Karpas-422 (cell line): ENCODE measurements at regions not wholly inside any gene's neighbourhood (a gene's known extent, or its start where the extent isn't known, plus 50 kb on each side); places are given as distances from the start of the nearest gene placed in this dataset.

ENCODE experiments used
- DNase-seq: peaks from one replicate; pipeline ENCODE4 v3.0.0-alpha.2; 2015
- H2AFZ ChIP-seq: fragments of 200-600 bp; sonication (generic); 2 replicates; pipeline ENCODE4 v1.6.1; 2014; ENCODE audit warnings: antibody characterized with exemption, low read length, mixed read lengths
- H3K27ac ChIP-seq: fragments of 200-600 bp; sonication (generic); 2 replicates; pipeline ENCODE4 v1.5.1; 2014; ENCODE audit warnings: mild to moderate bottlenecking, low read length, moderate library complexity
- H3K27me3 ChIP-seq: fragments of 200-600 bp; sonication (generic); 2 replicates; pipeline ENCODE4 v1.6.1; 2014; ENCODE audit warnings: low read length, mixed read lengths
- H3K36me3 ChIP-seq: fragments of 200-600 bp; sonication (generic); 2 replicates; pipeline ENCODE4 v1.6.1; 2014; ENCODE audit warnings: low read length, mixed read lengths; ENCODE audit not compliant: insufficient read depth
- H3K4me1 ChIP-seq: fragments of 200-600 bp; sonication (generic); 2 replicates; pipeline ENCODE4 v1.6.1; 2014; ENCODE audit warnings: mild to moderate bottlenecking, low read length, mixed read lengths
- H3K4me2 ChIP-seq: fragments of 200-600 bp; sonication (generic); 2 replicates; pipeline ENCODE4 v1.6.1; 2014; ENCODE audit warnings: low read length, low read depth, mild to moderate bottlenecking; ENCODE audit not compliant: poor library complexity, severe bottlenecking
- H3K4me3 ChIP-seq: fragments of 200-600 bp; sonication (generic); 2 replicates; pipeline ENCODE4 v1.5.1; 2014; ENCODE audit warnings: mild to moderate bottlenecking, antibody characterized with exemption, low read length, mixed read lengths
- H3K79me2 ChIP-seq: fragments of 200-600 bp; sonication (generic); 2 replicates; pipeline ENCODE4 v1.6.1; 2014; ENCODE audit warnings: mild to moderate bottlenecking, low read length, mixed read lengths
- H3K9ac ChIP-seq: fragments of 200-600 bp; sonication (generic); 2 replicates; pipeline ENCODE4 v1.6.0; 2014; ENCODE audit warnings: low read length
- H3K9me2 ChIP-seq: fragments of 200-600 bp; sonication (generic), shearing (Covaris generic); replicated peaks from 2 replicates; pipeline ENCODE4 v1.6.0; 2014; ENCODE audit warnings: mild to moderate bottlenecking, low read length, moderate library complexity; ENCODE audit not compliant: insufficient read depth
- H3K9me3 ChIP-seq: fragments of 300-700, 200-600 bp; sonication (generic); 2 replicates; pipeline ENCODE4 v1.6.1; 2014; ENCODE audit warnings: low read length, mixed read lengths
- H4K20me1 ChIP-seq: fragments of 200-600 bp; sonication (generic); 2 replicates; pipeline ENCODE4 v1.6.1; 2014; ENCODE audit warnings: mild to moderate bottlenecking, antibody characterized with exemption, low read length, low read depth; ENCODE audit not compliant: insufficient read depth

DNA sequence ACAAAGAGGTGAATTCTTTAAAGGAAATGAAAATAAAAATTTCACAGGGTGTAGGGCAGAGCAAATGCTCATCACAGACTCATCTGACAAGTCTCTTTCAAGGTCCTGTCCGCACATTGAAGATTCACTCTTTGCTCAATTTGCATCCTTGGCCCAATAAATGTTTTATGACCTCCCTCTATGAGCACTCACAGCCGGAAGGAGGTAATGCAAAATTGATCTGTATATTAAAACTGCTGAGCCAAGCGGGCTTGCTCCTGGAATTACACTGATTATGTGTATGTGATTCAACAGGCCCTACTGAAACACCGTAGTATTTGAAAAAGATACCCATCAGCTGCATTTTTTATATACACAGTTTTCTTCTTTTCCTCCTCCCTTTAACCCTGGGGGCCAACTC, 246.8 kb downstream of the IZUMO3 start:
- no peak for DNase-seq
- Histone ChIP-seq H4K20me1 (no peaks in the 10 kb centered on the region), H2AFZ (no peak overlapping the region), H3K27me3 (no peaks in the 10 kb centered on the region), H3K9me2 (no peaks in the 10 kb centered on the region), H3K4me1 (no peaks in the 10 kb centered on the region), H3K79me2 (no peaks in the 10 kb centered on the region), H3K9me3 (peaks cover 21% of the 10 kb centered on the region), H3K9ac (no peak overlapping the region), H3K4me2 (no peak overlapping the region), H3K36me3 (no peaks in the 10 kb centered on the region), H3K4me3 (no peak overlapping the region), H3K27ac (no peak overlapping the region)

- Histone ChIP-seq H3K27me3 (no peaks in the 10 kb centered on the region), H3K36me3 (no peaks in the 10 kb centered on the region), H3K9ac (no peak overlapping the region), H3K9me3 (peaks cover 13% of the 10 kb centered on the region), H3K4me2 (no peak overlapping the region), H3K79me2 (no peaks in the 10 kb centered on the region), H3K4me3 (no peak overlapping the region), H3K9me2 (no peaks in the 10 kb centered on the region), H3K27ac (no peak overlapping the region), H2AFZ (no peak overlapping the region), H4K20me1 (no peaks in the 10 kb centered on the region), H3K4me1 (no peaks in the 10 kb centered on the region)
- no peak for DNase-seq
These were observed 247.8 kb downstream of the IZUMO3 start for GRCh38 chr9:24297931-24298330.

DNA sequence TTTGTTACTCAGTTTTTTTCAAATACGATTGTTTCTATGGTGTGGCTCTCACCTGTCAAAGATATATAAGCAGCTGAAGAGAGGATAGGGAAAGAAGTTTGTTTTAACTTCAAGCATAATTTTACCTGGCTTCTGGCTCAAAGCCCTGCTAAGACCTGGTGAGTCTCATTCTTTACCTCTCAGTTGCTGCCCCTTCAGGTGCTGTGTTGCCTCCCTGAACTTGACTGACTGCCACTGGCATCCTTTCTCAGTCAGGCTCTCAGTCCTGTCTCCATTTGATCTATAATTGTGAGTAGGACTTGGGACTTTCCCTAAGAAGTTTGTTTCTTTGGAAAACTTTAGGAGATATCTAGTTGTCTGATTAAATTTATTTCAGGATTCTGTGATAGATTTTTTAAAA, 249.6 kb downstream of the IZUMO3 start:
- no peak overlapping the region for H2AFZ ChIP-seq

GRCh38 chr9:24293386-24293785, 252.3 kb downstream of the IZUMO3 start:
- H3K4me1 ChIP-seq, result no peaks in the 10 kb centered on the region
- H3K27me3 ChIP-seq, result no peaks in the 10 kb centered on the region
- no peaks in the 10 kb centered on the region for H3K9me2 ChIP-seq
- no peak overlapping the region for H3K4me2 ChIP-seq
- H3K4me3 ChIP-seq, result no peak overlapping the region
- no peak overlapping the region for H3K27ac ChIP-seq
- peaks cover 13% of the 10 kb centered on the region for H3K9me3 ChIP-seq
- H4K20me1 ChIP-seq, result no peaks in the 10 kb centered on the region
- H3K36me3 ChIP-seq, result no peaks in the 10 kb centered on the region
- no peak for DNase-seq
- H2AFZ ChIP-seq, result no peak overlapping the region
- H3K79me2 ChIP-seq, result no peaks in the 10 kb centered on the region
- no peak overlapping the region for H3K9ac ChIP-seq

More for the DNA sequence above, 249.6 kb downstream of the IZUMO3 start:
- H4K20me1 ChIP-seq, result no peaks in the 10 kb centered on the region
- no peak for DNase-seq
- H3K27me3 ChIP-seq, result no peaks in the 10 kb centered on the region
- H3K36me3 ChIP-seq, result no peaks in the 10 kb centered on the region
- no peaks in the 10 kb centered on the region for H3K9me2 ChIP-seq
- no peaks in the 10 kb centered on the region for H3K4me1 ChIP-seq
- H3K79me2 ChIP-seq, result no peaks in the 10 kb centered on the region
- no peak overlapping the region for H3K4me2 ChIP-seq
- H3K9me3 ChIP-seq, result peaks cover 16% of the 10 kb centered on the region
- H3K4me3 ChIP-seq, result no peak overlapping the region
- H3K9ac ChIP-seq, result no peak overlapping the region
- H3K27ac ChIP-seq, result no peak overlapping the region

DNA sequence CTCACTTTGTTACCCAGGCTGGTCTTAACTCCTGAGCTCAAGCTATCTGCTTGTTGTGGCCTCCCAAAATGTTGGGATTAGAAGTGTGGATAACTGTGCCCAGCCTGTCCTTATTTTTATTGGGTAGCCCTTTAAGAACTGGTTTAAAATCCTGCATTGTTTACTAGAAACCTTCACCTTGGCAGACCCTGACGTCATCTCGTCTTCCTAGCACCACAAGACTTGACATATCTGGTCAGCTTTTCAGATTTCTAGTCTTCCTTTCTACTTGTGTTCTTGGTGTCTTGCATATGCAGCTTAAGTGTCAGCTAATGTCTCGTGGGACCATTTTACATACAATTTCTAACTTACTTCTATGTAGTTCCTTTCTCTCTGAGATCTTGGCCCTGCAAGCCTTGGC, 258.9 kb downstream of the IZUMO3 start:
- Histone ChIP-seq H3K36me3 (no peaks in the 10 kb centered on the region), H3K27ac (no peak overlapping the region), H3K79me2 (no peaks in the 10 kb centered on the region), H3K9me2 (no peaks in the 10 kb centered on the region), H3K9ac (no peak overlapping the region), H3K4me1 (no peaks in the 10 kb centered on the region), H2AFZ (no peak overlapping the region), H3K9me3 (peaks cover 14% of the 10 kb centered on the region), H3K4me2 (no peak overlapping the region), H3K4me3 (no peak overlapping the region), H4K20me1 (no peaks in the 10 kb centered on the region), H3K27me3 (no peaks in the 10 kb centered on the region)
- no peak for DNase-seq

DNA sequence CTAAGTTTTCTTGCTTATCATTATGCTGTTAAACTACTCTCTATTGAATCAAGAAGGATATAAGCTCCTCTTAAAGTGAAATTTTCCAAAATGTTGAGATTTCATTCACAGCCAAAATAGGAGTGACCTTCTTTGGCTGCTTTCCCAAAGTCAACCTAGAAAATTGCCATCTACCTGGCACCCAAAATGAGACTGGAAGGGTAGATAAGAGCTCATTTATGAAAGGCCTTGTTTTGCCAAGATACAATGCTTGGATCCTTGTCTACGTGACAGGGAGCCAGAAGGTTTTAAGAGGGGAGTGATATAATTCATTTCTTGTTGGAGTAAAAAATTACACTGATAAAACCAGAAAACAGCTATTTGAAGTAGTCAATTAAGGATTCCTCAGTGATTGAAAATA, 287.1 kb downstream of the IZUMO3 start:
- Histone ChIP-seq H3K4me3 (no peak overlapping the region), H3K9me3 (peaks cover 6% of the 10 kb centered on the region; the same call in 1 of the 2 replicates), H3K4me2 (no peak overlapping the region), H4K20me1 (no peaks in the 10 kb centered on the region), H3K27ac (no peak overlapping the region), H3K27me3 (no peaks in the 10 kb centered on the region), H3K9me2 (no peaks in the 10 kb centered on the region), H3K4me1 (no peaks in the 10 kb centered on the region), H3K79me2 (no peaks in the 10 kb centered on the region), H3K36me3 (no peaks in the 10 kb centered on the region), H2AFZ (no peak overlapping the region), H3K9ac (no peak overlapping the region)
- no peak for DNase-seq

DNA sequence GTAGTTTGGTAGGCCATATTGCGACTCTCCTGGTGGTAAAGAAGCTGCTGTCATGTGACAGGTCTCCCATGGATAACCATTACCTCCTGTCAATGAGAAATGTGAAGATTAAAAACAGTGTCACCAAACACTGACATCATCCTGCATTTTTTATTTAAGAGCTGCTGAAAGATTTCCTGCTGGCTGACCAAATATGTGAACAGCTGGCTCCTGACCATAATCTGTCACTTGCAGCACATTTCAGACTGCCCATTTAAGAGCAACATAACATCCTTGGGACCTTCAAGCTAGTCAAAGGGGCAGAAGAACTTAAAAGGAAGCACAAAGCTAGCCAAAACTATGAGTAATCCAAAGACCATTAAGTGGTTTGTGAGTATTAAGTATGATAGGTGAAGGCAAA, 288.0 kb downstream of the IZUMO3 start:
- no peak overlapping the region for H3K4me3 ChIP-seq
- no peak overlapping the region for H3K4me2 ChIP-seq
- H3K9me2 ChIP-seq, result no peaks in the 10 kb centered on the region
- DNase-seq, result no peak
- peaks cover 6% of the 10 kb centered on the region; the same call in 1 of the 2 replicates for H3K9me3 ChIP-seq
- H3K27me3 ChIP-seq, result no peaks in the 10 kb centered on the region
- no peak overlapping the region for H3K9ac ChIP-seq
- no peak overlapping the region for H2AFZ ChIP-seq
- H3K36me3 ChIP-seq, result no peaks in the 10 kb centered on the region
- H3K79me2 ChIP-seq, result no peaks in the 10 kb centered on the region
- no peaks in the 10 kb centered on the region for H3K4me1 ChIP-seq
- H4K20me1 ChIP-seq, result no peaks in the 10 kb centered on the region
- H3K27ac ChIP-seq, result no peak overlapping the region

DNA sequence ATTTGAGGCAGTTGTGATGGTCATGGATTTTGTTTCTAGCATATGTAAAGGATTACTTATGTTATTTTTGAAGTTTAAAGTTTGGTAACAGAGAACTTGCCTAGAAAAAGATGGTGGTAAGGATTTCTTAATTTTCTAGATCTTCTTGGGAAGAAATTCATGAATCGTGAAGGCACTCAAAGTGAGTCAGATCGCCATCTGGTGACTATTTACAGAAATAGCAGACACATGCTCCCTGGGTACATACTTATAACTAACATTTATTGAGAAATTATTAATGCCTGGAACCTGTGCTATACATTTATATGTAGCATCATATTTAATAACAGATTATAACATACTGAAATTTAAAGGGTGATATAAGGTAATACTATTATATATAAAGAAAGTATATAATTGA, 299.7 kb downstream of the IZUMO3 start:
- Histone ChIP-seq H3K79me2 (no peaks in the 10 kb centered on the region), H3K9me2 (no peaks in the 10 kb centered on the region), H3K4me1 (no peaks in the 10 kb centered on the region), H3K4me3 (no peak overlapping the region), H4K20me1 (no peaks in the 10 kb centered on the region), H3K9me3 (0 out of 2 replicates have a peak, but pooled peaks cover 5% of the 10 kb centered on the region), H3K27ac (no peak overlapping the region), H3K36me3 (no peaks in the 10 kb centered on the region), H2AFZ (no peak overlapping the region), H3K4me2 (no peak overlapping the region), H3K27me3 (no peaks in the 10 kb centered on the region), H3K9ac (no peak overlapping the region)
- DNase-seq, result peak; percentile 65

DNA sequence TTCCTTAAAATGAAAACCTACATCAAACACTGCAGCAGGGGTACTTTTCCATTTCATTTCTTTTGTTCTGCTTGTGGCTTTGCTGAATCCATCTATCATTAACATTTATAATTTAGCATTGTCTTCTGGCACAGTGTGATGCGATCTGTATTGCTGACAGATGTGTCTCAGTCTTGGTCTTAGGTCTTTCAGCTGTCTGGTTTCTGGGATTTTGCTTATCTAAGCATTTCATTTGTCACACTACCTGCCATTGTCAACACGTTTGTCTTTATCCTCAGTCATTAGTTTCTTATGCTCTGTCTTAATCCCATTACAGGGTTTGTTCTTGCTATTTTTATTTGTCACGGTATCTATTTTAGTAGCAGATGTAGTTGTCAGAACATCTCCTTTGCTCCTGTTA, 303.1 kb downstream of the IZUMO3 start:
- no peak overlapping the region for H3K4me3 ChIP-seq
- no peaks in the 10 kb centered on the region for H4K20me1 ChIP-seq
- no peak overlapping the region for H3K9ac ChIP-seq
- H3K4me2 ChIP-seq, result no peak overlapping the region
- H3K36me3 ChIP-seq, result no peaks in the 10 kb centered on the region
- H3K27ac ChIP-seq, result no peak overlapping the region
- no peaks in the 10 kb centered on the region for H3K27me3 ChIP-seq
- no peaks in the 10 kb centered on the region for H3K9me2 ChIP-seq
- H3K4me1 ChIP-seq, result no peaks in the 10 kb centered on the region
- no peaks in the 10 kb centered on the region for H3K79me2 ChIP-seq
- H3K9me3 ChIP-seq, result peaks cover 4% of the 10 kb centered on the region; the same call in 1 of the 2 replicates
- no peak overlapping the region for H2AFZ ChIP-seq
- DNase-seq, result no peak
